GDM1 (cell line): ENCODE measurements at regions not wholly inside any gene's neighbourhood (a gene's known extent, or its start where the extent isn't known, plus 50 kb on each side); places are given as distances from the start of the nearest gene placed in this dataset.

Experiments
- DNase-seq: peaks from one replicate; lab custom pipeline; 2025; lab: John Stamatoyannopoulos, UW

- DNase-seq = no peak
Observed at GRCh38 chr12:127235761-127236160, 1031.2 kb upstream of the TMEM132C start.

- DNase-seq = no peak
Observed at GRCh38 chr12:127236491-127236890, 1030.5 kb upstream of the TMEM132C start.

GRCh38 chr12:127237151-127237550, 1029.8 kb upstream of the TMEM132C start:
- DNase-seq = no peak

GRCh38 chr12:127238107-127238506, 1028.9 kb upstream of the TMEM132C start:
- no peak for DNase-seq

- DNase-seq = no peak
Observed at GRCh38 chr12:127239781-127240180, 1027.2 kb upstream of the TMEM132C start.

GRCh38 chr12:127240249-127240929, 1026.6 kb upstream of the TMEM132C start:
- DNase-seq = no peak

- DNase-seq = no peak
Observed at GRCh38 chr12:127241072-127241817, 1025.7 kb upstream of the TMEM132C start.

GRCh38 chr12:127245009-127245408, 1022.0 kb upstream of the TMEM132C start:
- no peak for DNase-seq

- no peak for DNase-seq
Observed at GRCh38 chr12:127245437-127245836, 1021.5 kb upstream of the TMEM132C start.

GRCh38 chr12:127247937-127248336, 1019.0 kb upstream of the TMEM132C start:
- no peak for DNase-seq

- no peak for DNase-seq
Observed at GRCh38 chr12:127249428-127249827, 1017.5 kb upstream of the TMEM132C start.

- DNase-seq = no peak
Observed at GRCh38 chr12:127253797-127254327, 1013.1 kb upstream of the TMEM132C start.

- no peak for DNase-seq
Observed at GRCh38 chr12:127254420-127254955, 1012.5 kb upstream of the TMEM132C start.

GRCh38 chr12:127257366-127257935, 1009.5 kb upstream of the TMEM132C start:
- DNase-seq = no peak

- no peak for DNase-seq
Observed at GRCh38 chr12:127260531-127260930, 1006.4 kb upstream of the TMEM132C start.

GRCh38 chr12:127260999-127261398, 1006.0 kb upstream of the TMEM132C start:
- DNase-seq = no peak

- no peak for DNase-seq
Observed at GRCh38 chr12:127262615-127263014, 1004.4 kb upstream of the TMEM132C start.

GRCh38 chr12:127263621-127264020, 1003.3 kb upstream of the TMEM132C start:
- DNase-seq = no peak

GRCh38 chr12:127267128-127267527, 999.8 kb upstream of the TMEM132C start:
- no peak for DNase-seq

GRCh38 chr12:127268213-127268612, 998.8 kb upstream of the TMEM132C start:
- no peak for DNase-seq

- no peak for DNase-seq
Observed at GRCh38 chr12:127268706-127269425, 998.1 kb upstream of the TMEM132C start.

GRCh38 chr12:127270193-127270592, 996.8 kb upstream of the TMEM132C start:
- no peak for DNase-seq
